OCI-LY7 (cell line): ENCODE measurements at regions not wholly inside any gene's neighbourhood (a gene's known extent, or its start where the extent isn't known, plus 50 kb on each side); places are given as distances from the start of the nearest gene placed in this dataset.

Experiments
- EZH2phosphoT487 ChIP-seq: fragments of 200-600 bp; sonication (generic); IDR thresholded peaks from 2 replicates; pipeline ENCODE4 v1.6.1; 2018; ENCODE audit warnings: low read depth, borderline replicate concordance, mild to moderate bottlenecking, mixed run types, antibody characterized with exemption, low read length, moderate library complexity, mixed read lengths
- TF ChIP-seq, protein P1 (sequence below): fragments of 200-600 bp; sonication (generic); conservative IDR thresholded peaks from 2 replicates; pipeline ENCODE4 v1.5.1; 2014; ENCODE audit warnings: mild to moderate bottlenecking, antibody characterized with exemption, low read length, moderate library complexity, mixed read lengths

DNA sequence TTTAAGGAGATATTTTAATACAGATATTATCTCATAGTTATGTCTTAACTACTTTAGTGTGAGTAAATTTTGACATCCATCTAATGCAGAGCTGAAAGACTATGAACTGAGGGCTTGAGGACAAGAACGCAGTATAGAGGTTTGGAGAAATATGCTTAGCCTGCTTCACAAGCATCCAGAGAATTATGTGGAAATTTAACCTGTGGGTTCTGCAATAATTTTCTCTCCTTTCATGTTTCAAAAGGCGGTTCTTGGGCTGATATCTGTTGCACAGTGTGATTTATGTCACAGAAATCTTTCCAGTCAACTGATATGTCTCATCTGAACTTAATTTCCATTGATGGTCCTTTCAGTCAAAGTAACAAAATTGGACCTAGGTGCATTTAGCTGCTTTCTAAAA lies 371.9 kb upstream of the VRK2 start:
- TF ChIP-seq, protein P1, sequence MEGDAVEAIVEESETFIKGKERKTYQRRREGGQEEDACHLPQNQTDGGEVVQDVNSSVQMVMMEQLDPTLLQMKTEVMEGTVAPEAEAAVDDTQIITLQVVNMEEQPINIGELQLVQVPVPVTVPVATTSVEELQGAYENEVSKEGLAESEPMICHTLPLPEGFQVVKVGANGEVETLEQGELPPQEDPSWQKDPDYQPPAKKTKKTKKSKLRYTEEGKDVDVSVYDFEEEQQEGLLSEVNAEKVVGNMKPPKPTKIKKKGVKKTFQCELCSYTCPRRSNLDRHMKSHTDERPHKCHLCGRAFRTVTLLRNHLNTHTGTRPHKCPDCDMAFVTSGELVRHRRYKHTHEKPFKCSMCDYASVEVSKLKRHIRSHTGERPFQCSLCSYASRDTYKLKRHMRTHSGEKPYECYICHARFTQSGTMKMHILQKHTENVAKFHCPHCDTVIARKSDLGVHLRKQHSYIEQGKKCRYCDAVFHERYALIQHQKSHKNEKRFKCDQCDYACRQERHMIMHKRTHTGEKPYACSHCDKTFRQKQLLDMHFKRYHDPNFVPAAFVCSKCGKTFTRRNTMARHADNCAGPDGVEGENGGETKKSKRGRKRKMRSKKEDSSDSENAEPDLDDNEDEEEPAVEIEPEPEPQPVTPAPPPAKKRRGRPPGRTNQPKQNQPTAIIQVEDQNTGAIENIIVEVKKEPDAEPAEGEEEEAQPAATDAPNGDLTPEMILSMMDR = no peak
- no peak for TF ChIP-seq EZH2phosphoT487
